ENCODE measurements at regions not wholly inside any gene's neighbourhood (a gene's known extent, or its start where the extent isn't known, plus 50 kb on each side); places are given as distances from the start of the nearest gene placed in this dataset.

DNA sequence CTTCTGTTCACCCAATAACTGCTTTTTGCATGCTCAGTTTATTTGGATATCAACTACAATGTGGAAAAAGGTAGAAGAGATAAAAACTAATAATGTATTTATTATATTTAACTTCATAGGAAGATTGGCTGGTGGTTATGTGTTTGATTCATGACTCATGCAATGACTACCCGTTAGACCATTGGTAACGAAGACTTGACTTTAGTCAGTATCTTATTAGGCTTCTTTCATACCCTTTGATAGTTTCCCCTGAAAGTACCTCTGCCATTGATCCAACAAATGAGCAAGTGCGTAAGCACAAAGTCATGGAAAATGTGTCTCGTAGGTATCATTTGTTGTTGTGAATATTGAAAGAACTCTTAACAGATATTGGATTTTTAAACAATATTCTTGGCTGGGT is 394.7 kb downstream of the PPP3CA start:
- no peaks in the 10 kb centered on the region for H3K4me1 ChIP-seq (ENCODE audit: control insufficient read depth, insufficient read depth, low read length)
- H3K4me3 ChIP-seq (ENCODE audit: low read depth, low read length): no peak overlapping the region
- no peaks in the 10 kb centered on the region for H3K9me3 ChIP-seq (ENCODE audit: control insufficient read depth, insufficient read depth, low read depth, low read length)
- CTCF ChIA-PET: interaction anchor here (0.7 kb wide), 1 partner anchor 45 kb away, joined by 3 read pairs; no protein-coding TSS in a partner anchor
- POLR2A ChIA-PET: no interaction called here
- H3K27ac ChIP-seq (ENCODE audit: extremely low read depth, low read depth, low read length): no peak overlapping the region
- H3K36me3 ChIP-seq (ENCODE audit: control insufficient read depth in 2 of 2, insufficient read depth in 1 of 2, low read length in 2 of 2): no peaks in the 10 kb centered on the region
- TF ChIP-seq ZNF350 (tag by site-specific recombination; IDR thresholded peaks at IDR 0.05) (no peak), ZNF133 (tag by site-specific recombination; IDR thresholded peaks at IDR 0.05) (peak; percentile 38; the same call in 1 of the 2 replicates)

DNA sequence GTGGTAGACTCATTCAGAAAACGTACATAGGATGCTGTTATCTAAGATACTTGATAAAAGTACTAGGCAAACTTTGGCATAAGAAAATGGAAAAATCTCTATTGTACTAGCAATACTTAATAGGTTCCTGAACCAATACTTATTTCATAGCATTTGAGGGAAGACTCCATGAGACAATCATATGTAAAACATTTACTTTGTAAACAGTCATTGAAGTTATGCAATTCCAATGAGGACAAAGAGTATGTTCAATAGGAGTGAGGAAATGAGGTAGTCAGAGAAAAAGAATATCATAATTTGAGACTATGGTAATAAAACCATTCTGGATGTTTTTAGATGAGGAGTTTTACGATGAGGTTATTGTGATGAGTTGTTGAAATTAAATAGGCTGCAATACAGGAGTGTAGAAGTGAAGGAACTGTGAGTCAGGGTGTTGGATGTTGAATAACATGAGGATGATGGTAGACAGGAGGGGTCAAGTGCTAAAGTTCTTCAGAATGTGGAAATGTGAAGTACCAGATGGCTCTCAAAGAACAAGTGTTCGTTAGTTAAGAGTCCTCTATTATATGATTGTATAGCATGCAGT is 397.9 kb downstream of the PPP3CA start:
- TF ChIP-seq, protein P1, sequence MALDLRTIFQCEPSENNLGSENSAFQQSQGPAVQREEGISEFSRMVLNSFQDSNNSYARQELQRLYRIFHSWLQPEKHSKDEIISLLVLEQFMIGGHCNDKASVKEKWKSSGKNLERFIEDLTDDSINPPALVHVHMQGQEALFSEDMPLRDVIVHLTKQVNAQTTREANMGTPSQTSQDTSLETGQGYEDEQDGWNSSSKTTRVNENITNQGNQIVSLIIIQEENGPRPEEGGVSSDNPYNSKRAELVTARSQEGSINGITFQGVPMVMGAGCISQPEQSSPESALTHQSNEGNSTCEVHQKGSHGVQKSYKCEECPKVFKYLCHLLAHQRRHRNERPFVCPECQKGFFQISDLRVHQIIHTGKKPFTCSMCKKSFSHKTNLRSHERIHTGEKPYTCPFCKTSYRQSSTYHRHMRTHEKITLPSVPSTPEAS (tag by site-specific recombination; IDR thresholded peaks at IDR 0.05): no peak
- TF ChIP-seq ZNF792 (tag by site-specific recombination; IDR thresholded peaks at IDR 0.05): no peak
- TF ChIP-seq, protein P2, sequence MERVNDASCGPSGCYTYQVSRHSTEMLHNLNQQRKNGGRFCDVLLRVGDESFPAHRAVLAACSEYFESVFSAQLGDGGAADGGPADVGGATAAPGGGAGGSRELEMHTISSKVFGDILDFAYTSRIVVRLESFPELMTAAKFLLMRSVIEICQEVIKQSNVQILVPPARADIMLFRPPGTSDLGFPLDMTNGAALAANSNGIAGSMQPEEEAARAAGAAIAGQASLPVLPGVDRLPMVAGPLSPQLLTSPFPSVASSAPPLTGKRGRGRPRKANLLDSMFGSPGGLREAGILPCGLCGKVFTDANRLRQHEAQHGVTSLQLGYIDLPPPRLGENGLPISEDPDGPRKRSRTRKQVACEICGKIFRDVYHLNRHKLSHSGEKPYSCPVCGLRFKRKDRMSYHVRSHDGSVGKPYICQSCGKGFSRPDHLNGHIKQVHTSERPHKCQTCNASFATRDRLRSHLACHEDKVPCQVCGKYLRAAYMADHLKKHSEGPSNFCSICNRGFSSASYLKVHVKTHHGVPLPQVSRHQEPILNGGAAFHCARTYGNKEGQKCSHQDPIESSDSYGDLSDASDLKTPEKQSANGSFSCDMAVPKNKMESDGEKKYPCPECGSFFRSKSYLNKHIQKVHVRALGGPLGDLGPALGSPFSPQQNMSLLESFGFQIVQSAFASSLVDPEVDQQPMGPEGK (tag by site-specific recombination; IDR thresholded peaks at IDR 0.05): no peak
- TF ChIP-seq ZEB2 (tag by site-specific recombination; IDR thresholded peaks at IDR 0.05): no peak
- TF ChIP-seq SP7 (tag by site-specific recombination; IDR thresholded peaks at IDR 0.05): no peak
- TF ChIP-seq ZNF555 (tag by site-specific recombination; conservative IDR thresholded peaks at IDR 0.05): no peak
- no peak for TF ChIP-seq GFI1B (tag by site-specific recombination; IDR thresholded peaks at IDR 0.05)
- TF ChIP-seq ZNF830 (tag by site-specific recombination; IDR thresholded peaks at IDR 0.05; ENCODE audit: low read depth): no peak
- no peak for TF ChIP-seq HOXD13 (CRISPR knock-in tag; IDR thresholded peaks at IDR 0.05; ENCODE audit: borderline replicate concordance)
- TF ChIP-seq TCF7L2 (IDR thresholded peaks at IDR 0.05; ENCODE audit: borderline replicate concordance, low read depth, low read length): no peak
- TF ChIP-seq ZBTB20 (tag by site-specific recombination; IDR thresholded peaks at IDR 0.05): no peak
- no peak for TF ChIP-seq KLF7 (tag by site-specific recombination; IDR thresholded peaks at IDR 0.05; ENCODE audit: borderline replicate concordance)
- Histone ChIP-seq H3K9me3 (ENCODE audit: control insufficient read depth, insufficient read depth, low read depth, low read length) (no peaks in the 10 kb centered on the region), H3K36me3 (ENCODE audit: control insufficient read depth in 2 of 2, insufficient read depth in 1 of 2, low read length in 2 of 2) (no peaks in the 10 kb centered on the region), H3K4me1 (ENCODE audit: control insufficient read depth, insufficient read depth, low read length) (no peaks in the 10 kb centered on the region), H3K4me3 (ENCODE audit: low read depth, low read length) (no peak overlapping the region), H3K27ac (ENCODE audit: extremely low read depth, low read depth, low read length) (no peak overlapping the region)
- CTCF ChIA-PET: no interaction called here
- POLR2A ChIA-PET: no interaction called here

DNA sequence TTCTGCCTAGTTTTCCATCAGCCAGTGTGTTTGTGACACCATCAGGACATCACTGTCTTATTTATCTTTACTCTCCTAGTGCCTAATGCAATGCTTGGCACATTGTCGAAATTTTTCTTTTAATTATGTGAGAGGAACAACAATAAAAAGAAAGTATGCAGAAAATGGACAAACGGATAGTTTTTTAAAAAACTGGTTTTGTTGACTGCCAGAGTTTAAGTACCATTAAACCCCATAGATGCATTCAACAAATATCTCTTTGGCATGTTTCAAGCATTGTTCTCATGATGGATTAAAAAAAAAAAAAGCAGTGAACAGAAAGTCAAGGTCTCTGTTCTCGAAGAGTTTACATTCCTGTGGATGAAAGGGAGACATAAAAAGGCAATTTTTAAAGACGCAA is 398.4 kb downstream of the PPP3CA start:
- Histone ChIP-seq H3K4me1 (ENCODE audit: control insufficient read depth, insufficient read depth, low read length) (no peaks in the 10 kb centered on the region), H3K27ac (ENCODE audit: extremely low read depth, low read depth, low read length) (no peak overlapping the region), H3K36me3 (ENCODE audit: control insufficient read depth in 2 of 2, insufficient read depth in 1 of 2, low read length in 2 of 2) (no peaks in the 10 kb centered on the region), H3K9me3 (ENCODE audit: control insufficient read depth, insufficient read depth, low read depth, low read length) (no peaks in the 10 kb centered on the region), H3K4me3 (ENCODE audit: low read depth, low read length) (no peak overlapping the region)
- no peak for TF ChIP-seq ZIC2 (tag by site-specific recombination; IDR thresholded peaks at IDR 0.05)
- TF ChIP-seq ZSCAN16 (tag by site-specific recombination; IDR thresholded peaks at IDR 0.05): no peak
- TF ChIP-seq ZNF202 (tag by site-specific recombination; IDR thresholded peaks at IDR 0.05; ENCODE audit: borderline replicate concordance): no peak
- TF ChIP-seq, protein P3, sequence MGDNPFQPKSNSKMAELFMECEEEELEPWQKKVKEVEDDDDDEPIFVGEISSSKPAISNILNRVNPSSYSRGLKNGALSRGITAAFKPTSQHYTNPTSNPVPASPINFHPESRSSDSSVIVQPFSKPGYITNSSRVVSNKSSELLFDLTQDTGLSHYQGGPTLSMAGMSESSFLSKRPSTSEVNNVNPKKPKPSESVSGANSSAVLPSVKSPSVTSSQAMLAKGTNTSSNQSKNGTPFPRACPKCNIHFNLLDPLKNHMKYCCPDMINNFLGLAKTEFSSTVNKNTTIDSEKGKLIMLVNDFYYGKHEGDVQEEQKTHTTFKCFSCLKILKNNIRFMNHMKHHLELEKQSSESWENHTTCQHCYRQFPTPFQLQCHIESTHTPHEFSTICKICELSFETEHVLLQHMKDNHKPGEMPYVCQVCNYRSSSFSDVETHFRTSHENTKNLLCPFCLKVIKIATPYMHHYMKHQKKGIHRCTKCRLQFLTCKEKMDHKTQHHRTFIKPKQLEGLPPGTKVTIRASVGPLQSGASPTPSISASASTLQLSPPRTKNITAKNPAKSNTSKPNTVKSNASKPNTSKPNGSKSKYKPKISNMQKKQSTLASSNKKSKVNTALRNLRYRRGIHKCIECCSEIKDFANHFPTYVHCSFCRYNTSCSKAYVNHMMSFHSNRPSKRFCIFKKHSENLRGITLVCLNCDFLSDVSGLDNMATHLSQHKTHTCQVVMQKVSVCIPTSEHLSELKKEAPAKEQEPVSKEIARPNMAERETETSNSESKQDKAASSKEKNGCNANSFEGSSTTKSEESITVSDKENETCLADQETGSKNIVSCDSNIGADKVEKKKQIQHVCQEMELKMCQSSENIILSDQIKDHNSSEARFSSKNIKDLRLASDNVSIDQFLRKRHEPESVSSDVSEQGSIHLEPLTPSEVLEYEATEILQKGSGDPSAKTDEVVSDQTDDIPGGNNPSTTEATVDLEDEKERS (tag by site-specific recombination; IDR thresholded peaks at IDR 0.05): no peak
- TF ChIP-seq ZNF155 (tag by site-specific recombination; IDR thresholded peaks at IDR 0.05): no peak
- TF ChIP-seq GLI2 (tag by site-specific recombination; IDR thresholded peaks at IDR 0.05; ENCODE audit: borderline replicate concordance, low read depth): no peak
- POLR2A ChIA-PET: no interaction called here
- CTCF ChIA-PET: no interaction called here

Data from HEK293 (cell line).